ENCODE measurements at regions not wholly inside any gene's neighbourhood (a gene's known extent, or its start where the extent isn't known, plus 50 kb on each side); places are given as distances from the start of the nearest gene placed in this dataset.
"Not testable (repeated sequence)": the region's sequence is repeated elsewhere in the genome, so short reads cannot be mapped to it uniquely, and the experiment has no call there.

- H3K4me1 ChIP-seq (ENCODE audit: control insufficient read depth in 5 of 5, insufficient read depth in 5 of 5, low read length in 5 of 5); H3K36me3 ChIP-seq (ENCODE audit: control insufficient read depth in 4 of 4, insufficient read depth in 4 of 4, low read length in 4 of 4); H3K4me3 ChIP-seq; H3K27ac ChIP-seq (ENCODE audit: low read depth in 1 of 2, low read length in 1 of 2); H3K9ac ChIP-seq (ENCODE audit: insufficient read depth in 1 of 2, low read length in 2 of 2); DNase-seq; H3K27me3 ChIP-seq (ENCODE audit: control insufficient read depth in 3 of 3, insufficient read depth in 3 of 3, low read length in 2 of 3); ATAC-seq (ENCODE audit: insufficient read depth, low FRiP score): not testable (repeated sequence)
- 96 to 97% methylated on average over 27 of the region's 27 CpGs for WGBS, 2 donors
- H3K9me3 ChIP-seq (ENCODE audit: control insufficient read depth in 4 of 4, insufficient read depth in 3 of 4, low read length in 3 of 4) = peaks cover 0 to 10% (median 0%) of the 10 kb centered on the region in 4 donors
Measured at GRCh38 chr4:114148372-114149070, 169.1 kb upstream of the ARSJ start.

GRCh38 chr4:114156371-114156770 is 176.9 kb upstream of the ARSJ start:
- ATAC-seq (ENCODE audit: insufficient read depth, low FRiP score) = no peak
- Histone ChIP-seq H3K9ac (ENCODE audit: insufficient read depth in 1 of 2, low read length in 2 of 2) (no peak overlapping the region), H3K27ac (ENCODE audit: low read depth in 1 of 2, low read length in 1 of 2) (no peak overlapping the region), H3K36me3 (ENCODE audit: control insufficient read depth in 4 of 4, insufficient read depth in 4 of 4, low read length in 4 of 4) (no peaks in the 10 kb centered on the region), H3K4me3 (no peak overlapping the region), H3K4me1 (ENCODE audit: control insufficient read depth in 5 of 5, insufficient read depth in 5 of 5, low read length in 5 of 5) (no peaks in the 10 kb centered on the region), H3K27me3 (ENCODE audit: control insufficient read depth in 3 of 3, insufficient read depth in 3 of 3, low read length in 2 of 3) (no peaks in the 10 kb centered on the region), H3K9me3 (ENCODE audit: control insufficient read depth in 4 of 4, insufficient read depth in 3 of 4, low read length in 3 of 4) (no peaks in the 10 kb centered on the region)
- DNase-seq = no peak
- no peak for TF ChIP-seq CTCF (IDR thresholded peaks at IDR 0.05; ENCODE audit: control extremely low read depth, extremely low read depth)
- 86 to 90% methylated on average over 1 of the region's 1 CpG for WGBS, 2 donors

- Histone ChIP-seq H3K4me1 (ENCODE audit: control insufficient read depth in 5 of 5, insufficient read depth in 5 of 5, low read length in 5 of 5) (no peaks in the 10 kb centered on the region), H3K9ac (ENCODE audit: insufficient read depth in 1 of 2, low read length in 2 of 2) (no peak overlapping the region), H3K27ac (ENCODE audit: low read depth in 1 of 2, low read length in 1 of 2) (no peak overlapping the region), H3K9me3 (ENCODE audit: control insufficient read depth in 4 of 4, insufficient read depth in 3 of 4, low read length in 3 of 4) (no peaks in the 10 kb centered on the region), H3K4me3 (no peak overlapping the region), H3K27me3 (ENCODE audit: control insufficient read depth in 3 of 3, insufficient read depth in 3 of 3, low read length in 2 of 3) (no peaks in the 10 kb centered on the region), H3K36me3 (ENCODE audit: control insufficient read depth in 4 of 4, insufficient read depth in 4 of 4, low read length in 4 of 4) (no peaks in the 10 kb centered on the region)
- DNase-seq = no peak
- no peak for TF ChIP-seq CTCF (IDR thresholded peaks at IDR 0.05; ENCODE audit: control extremely low read depth, extremely low read depth)
- ATAC-seq (ENCODE audit: insufficient read depth, low FRiP score) = no peak
Measured at GRCh38 chr4:114161809-114162208, 182.4 kb upstream of the ARSJ start.

GRCh38 chr4:114163051-114163450 is 183.6 kb upstream of the ARSJ start:
- no peaks in the 10 kb centered on the region for H3K9me3 ChIP-seq (ENCODE audit: control insufficient read depth in 4 of 4, insufficient read depth in 3 of 4, low read length in 3 of 4)
- no peaks in the 10 kb centered on the region for H3K36me3 ChIP-seq (ENCODE audit: control insufficient read depth in 4 of 4, insufficient read depth in 4 of 4, low read length in 4 of 4)
- 94 to 95% methylated on average over 4 of the region's 4 CpGs for WGBS, 2 donors
- no peak overlapping the region for H3K4me3 ChIP-seq
- H3K9ac ChIP-seq (ENCODE audit: insufficient read depth in 1 of 2, low read length in 2 of 2) = no peak overlapping the region
- no peak for TF ChIP-seq CTCF (IDR thresholded peaks at IDR 0.05; ENCODE audit: control extremely low read depth, extremely low read depth)
- DNase-seq (no peak), ATAC-seq (ENCODE audit: insufficient read depth, low FRiP score) (no peak)
- H3K4me1 ChIP-seq (ENCODE audit: control insufficient read depth in 5 of 5, insufficient read depth in 5 of 5, low read length in 5 of 5) = no peaks in the 10 kb centered on the region
- no peak overlapping the region for H3K27ac ChIP-seq (ENCODE audit: low read depth in 1 of 2, low read length in 1 of 2)
- no peaks in the 10 kb centered on the region for H3K27me3 ChIP-seq (ENCODE audit: control insufficient read depth in 3 of 3, insufficient read depth in 3 of 3, low read length in 2 of 3)

All from lung (tissue), 11 donors.